ENCODE measurements at regions not wholly inside any gene's neighbourhood (a gene's known extent, or its start where the extent isn't known, plus 50 kb on each side); places are given as distances from the start of the nearest gene placed in this dataset.

- TF ChIP-seq EP300 (conservative IDR thresholded peaks at IDR 0.05; ENCODE audit: poor library complexity, severe bottlenecking) (no peak), POLR2AphosphoS5 (IDR thresholded peaks at IDR 0.05) (no peak)
- TF ChIP-seq, protein P1, sequence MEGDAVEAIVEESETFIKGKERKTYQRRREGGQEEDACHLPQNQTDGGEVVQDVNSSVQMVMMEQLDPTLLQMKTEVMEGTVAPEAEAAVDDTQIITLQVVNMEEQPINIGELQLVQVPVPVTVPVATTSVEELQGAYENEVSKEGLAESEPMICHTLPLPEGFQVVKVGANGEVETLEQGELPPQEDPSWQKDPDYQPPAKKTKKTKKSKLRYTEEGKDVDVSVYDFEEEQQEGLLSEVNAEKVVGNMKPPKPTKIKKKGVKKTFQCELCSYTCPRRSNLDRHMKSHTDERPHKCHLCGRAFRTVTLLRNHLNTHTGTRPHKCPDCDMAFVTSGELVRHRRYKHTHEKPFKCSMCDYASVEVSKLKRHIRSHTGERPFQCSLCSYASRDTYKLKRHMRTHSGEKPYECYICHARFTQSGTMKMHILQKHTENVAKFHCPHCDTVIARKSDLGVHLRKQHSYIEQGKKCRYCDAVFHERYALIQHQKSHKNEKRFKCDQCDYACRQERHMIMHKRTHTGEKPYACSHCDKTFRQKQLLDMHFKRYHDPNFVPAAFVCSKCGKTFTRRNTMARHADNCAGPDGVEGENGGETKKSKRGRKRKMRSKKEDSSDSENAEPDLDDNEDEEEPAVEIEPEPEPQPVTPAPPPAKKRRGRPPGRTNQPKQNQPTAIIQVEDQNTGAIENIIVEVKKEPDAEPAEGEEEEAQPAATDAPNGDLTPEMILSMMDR (IDR thresholded peaks at IDR 0.05; ENCODE audit: poor library complexity, severe bottlenecking), result no peak
Measured at GRCh38 chr12:114924946-114925475, 241.0 kb upstream of the TBX3 start.
